ENCODE measurements at regions not wholly inside any gene's neighbourhood (a gene's known extent, or its start where the extent isn't known, plus 50 kb on each side); places are given as distances from the start of the nearest gene placed in this dataset.

DNA sequence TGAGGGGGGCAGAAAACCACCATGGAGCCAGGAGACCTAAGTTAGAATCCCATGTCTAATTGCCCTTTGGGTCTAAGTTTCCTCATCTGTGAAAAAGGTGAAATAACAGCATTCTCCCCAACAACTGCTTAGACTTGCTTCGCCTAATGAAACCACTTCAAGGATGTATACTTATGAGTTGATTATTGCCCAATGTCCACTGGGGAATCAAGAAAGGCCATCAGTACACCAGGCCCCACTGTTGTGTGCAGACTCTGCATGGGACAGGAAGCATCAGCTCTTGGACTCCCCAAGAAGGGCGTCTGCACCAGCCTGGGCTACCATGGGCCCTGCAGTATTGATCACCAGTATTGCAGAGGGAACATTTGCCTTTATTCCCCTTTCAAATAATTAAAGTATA is 189.6 kb downstream of the MAFB start (continued):
- TF ChIP-seq POLR2AphosphoS5 (IDR thresholded peaks at IDR 0.05; ENCODE audit: low read depth, low read length) (no peak), CBX8 (IDR thresholded peaks at IDR 0.05; ENCODE audit: borderline replicate concordance, low read depth, low read length) (no peak)
